ENCODE measurements at regions not wholly inside any gene's neighbourhood (a gene's known extent, or its start where the extent isn't known, plus 50 kb on each side); places are given as distances from the start of the nearest gene placed in this dataset.
"Not testable (repeated sequence)": the region's sequence is repeated elsewhere in the genome, so short reads cannot be mapped to it uniquely, and the experiment has no call there.

DNA sequence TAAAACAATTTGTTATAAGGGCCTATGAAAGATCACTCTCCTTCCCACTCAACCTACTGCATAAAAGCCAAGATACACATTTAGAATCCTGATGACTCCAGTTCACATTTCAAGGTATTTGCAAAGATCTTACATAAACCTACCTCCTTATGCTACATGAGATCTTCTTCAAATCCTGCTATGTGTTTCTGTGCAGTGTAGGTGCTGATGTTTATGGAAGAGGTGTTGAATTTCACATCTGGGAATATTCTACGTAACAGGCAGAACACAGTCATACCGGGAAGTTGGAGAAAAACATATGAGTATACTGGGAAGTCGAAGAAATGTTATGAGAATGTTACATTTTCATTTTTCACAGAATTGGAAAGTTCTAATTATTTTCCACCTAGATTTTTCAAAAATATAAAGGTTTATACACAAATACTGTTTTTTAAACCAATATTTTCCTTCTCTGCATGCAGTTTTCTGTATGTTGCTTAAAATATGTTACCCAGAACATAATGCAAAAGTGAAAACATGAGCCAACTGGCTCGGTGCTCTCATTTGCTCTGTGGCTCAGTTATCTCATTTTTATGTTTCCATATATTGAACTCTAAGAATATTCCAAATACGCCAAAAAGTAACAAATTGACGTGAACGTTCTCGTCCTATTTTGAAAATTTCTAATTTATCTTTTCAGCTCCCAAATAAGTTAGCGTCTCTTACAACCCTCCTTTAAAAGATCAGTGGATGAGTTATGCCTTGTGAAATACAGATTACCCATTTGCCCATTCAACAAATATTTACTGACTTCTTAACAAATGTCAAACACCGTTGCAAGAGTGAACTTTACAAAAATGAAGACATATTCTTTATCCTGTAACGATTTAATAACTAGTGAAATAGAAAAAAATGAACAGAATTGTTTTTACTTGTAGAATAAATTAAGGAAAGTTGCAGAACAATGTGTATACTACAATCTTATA lies 899.3 kb downstream of the STIM2 start:
- DNase-seq: no peak
- TF ChIP-seq GATA1 (IDR thresholded peaks at IDR 0.05; ENCODE audit: low read depth, low read length): no peak
- no peak for TF ChIP-seq POLR2A (IDR thresholded peaks at IDR 0.05; ENCODE audit: low read length)

DNA sequence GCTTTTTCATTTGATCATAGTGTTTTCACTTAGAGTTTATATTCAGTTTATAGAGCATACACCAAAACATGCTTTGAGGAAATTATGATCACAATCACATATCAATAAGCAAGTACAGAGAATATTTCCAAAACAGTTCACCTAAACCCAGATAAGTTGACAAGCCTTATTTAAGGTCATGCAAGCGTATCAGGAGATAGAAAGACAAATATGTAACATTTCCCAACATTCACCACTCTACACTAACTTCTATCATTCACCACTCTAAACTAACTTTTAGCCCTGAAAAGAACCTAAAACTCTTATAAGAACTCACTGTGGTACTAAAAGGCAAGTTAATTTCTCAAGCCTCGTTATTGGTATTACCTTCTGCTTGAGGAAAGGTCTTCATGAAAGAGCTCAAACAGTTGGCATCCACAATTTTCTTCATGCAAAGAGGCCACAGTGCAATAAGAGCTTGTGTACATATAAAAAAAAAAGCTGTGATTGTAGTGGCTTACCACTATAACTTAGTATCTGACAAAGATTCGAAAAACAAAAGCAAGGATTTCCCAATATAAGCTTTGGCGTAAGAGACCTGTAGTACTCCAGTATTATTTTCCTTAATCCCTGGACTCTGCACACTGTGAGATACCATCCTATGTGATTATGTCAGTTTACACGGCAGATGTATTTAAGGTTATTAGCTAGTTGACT lies 903.3 kb downstream of the STIM2 start:
- TF ChIP-seq POLR2A (IDR thresholded peaks at IDR 0.05; ENCODE audit: low read length) (no peak), GATA1 (IDR thresholded peaks at IDR 0.05; ENCODE audit: low read depth, low read length) (no peak)
- no peak for DNase-seq

DNA sequence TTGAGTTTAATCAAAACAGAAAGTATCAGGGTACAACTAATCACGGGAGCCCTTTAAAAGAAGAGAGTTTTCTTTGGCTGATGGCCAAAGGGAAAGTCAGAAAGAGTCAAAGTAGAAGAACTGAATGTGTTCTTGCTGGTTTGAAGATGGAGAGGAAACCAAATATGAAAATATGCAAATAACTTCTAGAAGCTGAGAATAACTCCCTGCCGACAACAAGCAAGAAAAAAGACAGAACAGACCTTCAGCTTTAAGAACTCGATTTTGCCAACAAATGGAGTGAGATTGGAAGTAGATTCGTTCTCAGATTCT lies 903.8 kb downstream of the STIM2 start:
- TF ChIP-seq GATA1 (IDR thresholded peaks at IDR 0.05; ENCODE audit: low read depth, low read length): no peak
- no peak for TF ChIP-seq POLR2A (IDR thresholded peaks at IDR 0.05; ENCODE audit: low read length)
- DNase-seq: no peak

DNA sequence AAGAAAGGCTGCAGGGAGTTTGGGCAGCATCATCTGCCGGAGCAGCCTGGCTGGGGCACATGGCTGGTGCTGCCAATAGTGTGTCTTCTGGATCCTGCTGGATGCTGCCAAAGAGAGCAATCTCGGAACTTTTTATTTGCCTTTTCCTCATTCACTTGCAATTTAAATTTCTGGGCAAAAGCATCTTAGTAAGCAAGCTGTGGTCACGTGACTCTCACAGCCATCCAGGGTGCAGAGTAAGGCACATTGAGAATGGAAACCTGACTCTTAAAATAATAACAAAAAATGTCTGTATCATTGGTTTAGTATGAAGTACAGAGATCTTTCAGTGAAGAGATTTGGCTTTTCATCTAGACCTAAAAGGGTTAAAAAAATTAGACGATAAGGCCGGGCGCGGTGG lies 910.3 kb downstream of the STIM2 start:
- TF ChIP-seq GATA1 (IDR thresholded peaks at IDR 0.05; ENCODE audit: low read depth, low read length): no peak
- TF ChIP-seq POLR2A (IDR thresholded peaks at IDR 0.05; ENCODE audit: low read length): no peak
- DNase-seq: no peak

DNA sequence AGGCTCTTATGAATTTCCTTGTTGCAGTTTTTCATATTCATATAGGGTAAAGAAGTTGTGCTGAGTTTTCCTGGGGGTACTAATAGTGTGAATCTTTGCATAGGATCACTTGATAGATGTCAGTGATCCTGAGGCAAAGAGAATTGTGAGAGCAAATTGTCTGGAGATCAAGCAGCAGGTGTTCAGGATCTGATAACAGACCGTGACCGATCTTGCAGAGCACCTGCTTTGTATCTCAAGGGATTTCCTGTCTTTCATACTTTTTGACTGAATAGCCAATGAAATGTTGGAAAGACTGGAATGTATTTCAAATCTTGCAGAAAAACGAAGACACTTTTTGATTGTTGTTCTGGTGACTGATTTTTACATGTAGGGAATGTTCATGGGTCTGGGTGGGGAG lies 914.5 kb downstream of the STIM2 start:
- no peak for TF ChIP-seq POLR2A (IDR thresholded peaks at IDR 0.05; ENCODE audit: low read length)
- no peak for TF ChIP-seq GATA1 (IDR thresholded peaks at IDR 0.05; ENCODE audit: low read depth, low read length)
- no peak for DNase-seq

DNA sequence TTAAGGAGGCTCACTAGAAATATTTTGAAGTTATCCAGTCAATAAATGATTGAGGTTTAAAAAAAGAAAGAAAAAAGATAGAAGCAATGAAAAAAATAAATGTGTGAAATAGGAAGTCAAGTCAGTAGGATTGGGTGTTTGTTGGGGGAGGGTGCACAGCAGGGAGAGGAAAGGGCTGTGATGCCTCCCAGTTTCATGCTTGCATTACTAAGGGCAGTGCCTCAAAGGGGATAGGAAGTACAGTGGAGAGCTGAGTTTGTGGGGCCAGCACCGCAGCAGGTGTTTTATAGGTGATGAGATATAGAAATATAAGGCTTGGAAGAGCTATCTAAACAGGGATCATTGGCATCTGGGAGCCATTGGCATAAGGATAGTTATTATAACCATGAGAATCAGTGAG lies 919.2 kb downstream of the STIM2 start:
- no peak for DNase-seq
- TF ChIP-seq GATA1 (IDR thresholded peaks at IDR 0.05; ENCODE audit: low read depth, low read length) (no peak), POLR2A (IDR thresholded peaks at IDR 0.05; ENCODE audit: low read length) (no peak)

DNA sequence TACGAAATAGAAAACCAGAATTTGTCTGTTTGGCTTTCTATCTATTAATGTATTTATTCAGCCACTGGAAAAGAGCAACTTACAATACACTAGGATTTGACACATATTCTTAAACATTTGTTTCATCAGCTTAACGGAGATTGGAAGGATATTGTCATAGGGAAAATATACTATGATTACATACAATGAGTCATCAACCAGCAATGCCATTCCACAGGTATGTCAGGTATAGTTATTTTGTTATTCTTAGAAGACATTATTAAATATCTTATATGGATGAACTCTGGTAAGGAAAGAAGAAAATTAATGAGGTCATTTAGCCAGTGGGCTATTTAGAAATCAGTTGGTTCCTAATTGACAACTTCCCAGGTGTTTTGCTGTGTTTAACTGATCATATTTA lies 926.6 kb downstream of the STIM2 start:
- TF ChIP-seq GATA1 (IDR thresholded peaks at IDR 0.05; ENCODE audit: low read depth, low read length) (no peak), POLR2A (IDR thresholded peaks at IDR 0.05; ENCODE audit: low read length) (no peak)
- no peak for DNase-seq

DNA sequence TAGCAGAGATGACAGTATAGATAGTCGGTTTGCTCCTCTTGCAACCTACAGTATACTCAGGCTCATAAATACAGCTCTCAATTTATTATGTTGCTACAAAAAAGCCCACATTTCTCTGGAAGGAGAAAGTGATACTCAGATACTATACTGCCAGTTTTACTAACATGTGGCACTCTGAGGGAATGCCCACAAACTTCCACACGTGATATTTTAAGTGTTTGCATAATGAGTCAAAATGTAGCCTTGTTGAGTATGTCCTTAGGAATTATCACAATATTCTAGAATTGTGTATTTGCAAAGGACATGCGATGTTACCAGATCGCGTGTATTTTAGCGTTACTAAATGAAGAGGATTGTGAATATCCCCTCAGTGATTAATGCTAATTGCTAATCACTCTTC lies 929.1 kb downstream of the STIM2 start:
- DNase-seq: no peak
- no peak for TF ChIP-seq GATA1 (IDR thresholded peaks at IDR 0.05; ENCODE audit: low read depth, low read length)

DNA sequence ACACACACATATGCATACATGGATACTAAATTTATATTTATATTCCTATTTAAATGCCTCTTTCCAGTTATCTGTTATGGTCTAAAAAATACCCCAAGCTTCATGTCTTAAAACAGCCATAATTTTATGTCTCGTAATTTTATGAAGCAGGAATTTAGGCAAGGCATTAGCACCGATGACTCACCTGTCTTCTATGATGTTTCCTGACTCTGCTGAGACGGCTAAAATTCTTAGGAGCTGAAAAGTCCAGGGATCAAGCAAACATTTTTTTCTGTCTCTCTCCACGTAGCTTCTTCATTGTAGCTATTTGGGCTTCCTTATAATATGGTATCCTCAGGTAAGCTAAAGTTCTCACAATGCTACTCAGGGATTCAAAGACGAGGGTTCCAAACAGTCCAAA lies 930.3 kb downstream of the STIM2 start:
- no peak for DNase-seq
- TF ChIP-seq POLR2A (IDR thresholded peaks at IDR 0.05; ENCODE audit: low read length) (no peak), GATA1 (IDR thresholded peaks at IDR 0.05; ENCODE audit: low read depth, low read length) (no peak)

DNA sequence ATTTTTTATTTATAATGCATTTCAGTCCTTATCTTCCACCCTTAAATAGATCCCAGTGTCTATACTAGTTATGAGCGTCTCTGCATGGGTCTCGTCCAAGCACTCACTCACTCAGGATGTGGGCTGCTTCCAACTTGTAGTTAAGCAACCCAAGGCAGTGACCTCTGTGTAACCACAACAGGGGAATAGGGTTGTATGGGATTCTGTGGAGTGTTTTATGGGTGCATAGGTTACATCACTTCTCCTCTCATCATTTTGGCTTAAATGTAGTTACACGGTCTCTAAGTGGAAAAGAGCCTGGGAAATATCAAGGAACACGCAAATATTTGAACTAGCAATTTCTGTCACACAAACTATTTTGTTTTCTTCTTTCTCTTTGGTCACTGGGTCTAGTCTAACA lies 931.0 kb downstream of the STIM2 start:
- DNase-seq: no peak

DNA sequence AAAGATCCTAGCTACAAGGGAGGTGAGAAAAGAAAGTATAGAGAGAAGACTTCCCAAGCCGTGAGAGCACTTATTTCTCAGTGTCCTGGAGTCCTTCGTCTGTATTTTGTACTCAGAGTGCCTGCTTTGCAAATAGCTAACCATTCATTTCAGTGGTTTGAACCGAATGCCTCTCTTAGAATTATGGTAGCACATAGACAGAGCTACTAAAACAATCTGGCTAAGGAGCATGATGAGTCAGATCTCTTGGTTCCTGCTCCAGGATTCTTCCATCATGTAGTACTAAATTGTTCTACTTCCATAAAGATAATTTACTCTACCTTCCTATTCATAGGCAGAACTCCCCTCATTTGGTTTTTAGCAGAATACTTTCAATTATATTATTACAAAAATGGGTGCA lies 946.6 kb downstream of the STIM2 start:
- no peak for DNase-seq
- TF ChIP-seq POLR2A (IDR thresholded peaks at IDR 0.05; ENCODE audit: low read length) (no peak), GATA1 (IDR thresholded peaks at IDR 0.05; ENCODE audit: low read depth, low read length) (no peak)

More for the DNA sequence above, 931.0 kb downstream of the STIM2 start:
- no peak for TF ChIP-seq POLR2A (IDR thresholded peaks at IDR 0.05; ENCODE audit: low read length)
- TF ChIP-seq GATA1 (IDR thresholded peaks at IDR 0.05; ENCODE audit: low read depth, low read length): no peak

DNA sequence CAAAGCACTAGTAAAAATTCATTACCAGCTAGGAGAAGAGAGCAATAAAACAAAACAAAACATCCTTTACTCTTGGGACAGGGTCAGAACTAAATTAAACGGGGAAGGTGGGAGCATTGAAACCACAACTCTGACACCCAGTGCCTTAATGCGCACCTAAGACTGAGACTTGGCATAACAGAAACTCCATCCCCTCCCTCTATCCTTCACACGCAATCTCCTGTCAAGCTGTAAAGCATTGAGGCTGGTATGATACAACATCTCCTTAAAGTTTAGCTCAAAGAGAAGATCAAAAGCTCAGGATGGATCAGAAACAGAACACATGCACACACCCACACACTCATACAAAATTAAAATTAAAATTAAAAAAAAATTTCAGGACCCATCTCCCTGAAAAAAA lies 951.3 kb downstream of the STIM2 start:
- no peak for DNase-seq
- TF ChIP-seq POLR2A (IDR thresholded peaks at IDR 0.05; ENCODE audit: low read length) (no peak), GATA1 (IDR thresholded peaks at IDR 0.05; ENCODE audit: low read depth, low read length) (no peak)

DNA sequence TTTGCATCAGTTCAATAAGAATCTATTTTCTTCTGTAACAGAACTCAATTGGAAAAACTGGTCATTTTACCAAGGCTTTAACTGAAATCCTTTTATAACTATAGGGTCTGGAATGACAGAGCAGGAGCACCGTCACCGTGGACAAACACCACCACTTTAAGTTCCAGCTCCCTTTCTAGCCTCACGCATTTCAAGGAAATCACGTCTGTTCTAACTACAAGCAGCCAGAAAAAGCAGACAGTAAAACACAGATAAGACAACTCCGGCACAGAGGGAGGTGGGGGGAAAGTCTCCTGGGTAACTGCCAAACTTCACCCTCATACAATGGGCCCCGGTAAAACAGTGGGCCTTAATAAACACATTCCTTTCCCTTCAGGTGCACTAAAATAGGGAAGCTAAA lies 952.6 kb downstream of the STIM2 start:
- not testable (repeated sequence) for DNase-seq

DNA sequence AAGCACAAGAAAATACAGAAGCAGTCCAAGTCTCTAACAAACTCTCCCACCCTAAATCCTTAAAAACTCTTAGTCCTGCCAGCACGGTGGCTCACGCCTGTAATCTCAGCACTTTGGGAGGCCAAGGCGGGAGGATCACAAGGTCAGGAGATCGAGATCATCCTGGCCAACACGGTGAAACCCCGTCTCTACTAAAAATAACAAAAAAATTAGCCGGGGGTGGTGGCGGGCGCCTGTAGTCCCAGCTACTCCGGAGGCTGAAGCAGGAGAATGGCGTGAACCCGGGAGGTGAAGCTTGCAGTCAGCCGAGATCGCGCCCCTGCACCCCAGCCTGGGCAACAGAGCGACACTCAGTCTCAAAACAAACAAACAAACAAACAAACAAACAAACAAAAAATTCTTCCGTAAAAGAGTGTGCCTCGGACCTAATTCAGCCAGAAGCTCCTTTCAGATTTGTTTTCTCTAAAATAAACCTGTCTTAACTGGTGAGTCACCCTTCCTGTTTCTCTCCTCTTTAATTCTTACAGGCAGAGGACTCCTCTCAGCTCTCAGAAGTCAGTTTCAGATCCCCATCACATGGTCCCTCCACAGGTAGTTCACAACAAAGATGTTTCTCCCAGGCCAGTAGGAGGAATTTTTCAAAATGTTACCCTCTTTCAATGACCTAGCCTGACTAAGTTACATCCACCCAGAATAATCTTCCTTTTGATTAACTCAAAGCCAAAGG lies 953.2 kb downstream of the STIM2 start:
- DNase-seq: not testable (repeated sequence)

DNA sequence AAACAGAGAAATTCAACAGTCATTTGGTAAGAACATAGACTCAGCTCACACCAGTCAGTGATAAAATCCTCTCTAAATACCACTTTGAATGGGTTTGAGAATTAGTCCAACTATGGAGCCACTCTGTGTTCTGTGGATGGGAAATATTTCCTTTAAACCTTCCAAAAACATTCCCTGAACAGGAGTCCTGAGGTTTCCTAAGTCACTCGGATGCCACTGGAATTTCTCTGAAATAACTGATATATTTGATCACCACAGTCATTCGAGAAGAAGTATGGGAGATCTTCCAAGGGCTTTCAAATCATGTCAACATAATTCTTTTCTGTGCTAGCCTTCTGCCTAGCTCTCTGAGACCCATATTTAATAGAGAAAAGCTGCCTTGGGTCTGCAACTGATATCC lies 958.6 kb downstream of the STIM2 start:
- no peak for TF ChIP-seq GATA1 (IDR thresholded peaks at IDR 0.05; ENCODE audit: low read depth, low read length)
- DNase-seq: no peak
